ENCODE measurements at regions not wholly inside any gene's neighbourhood (a gene's known extent, or its start where the extent isn't known, plus 50 kb on each side); places are given as distances from the start of the nearest gene placed in this dataset.

GRCh38 chr1:59242370-59242769 is 54.5 kb upstream of the FGGY start:
- no peaks in the 10 kb centered on the region for H3K9me1 ChIP-seq (ENCODE audit: control insufficient read depth, extremely low read depth, insufficient read depth, low read length)
- H3K4me2 ChIP-seq (ENCODE audit: control insufficient read depth, extremely low read depth, insufficient read depth, low read depth, low read length): no peak overlapping the region
- no peaks in the 10 kb centered on the region for H4K20me1 ChIP-seq (ENCODE audit: control insufficient read depth, extremely low read depth, insufficient read depth, low read length)
- no peaks in the 10 kb centered on the region for H3K79me2 ChIP-seq (ENCODE audit: control insufficient read depth, insufficient read depth, low read length)
- FAIRE-seq: no peak
- no peak for TF ChIP-seq EZH2 (IDR thresholded peaks at IDR 0.05; ENCODE audit: low read length)
- no peak for TF ChIP-seq CTCF (optimal IDR thresholded peaks at IDR 0.05 in 1 of 3, IDR thresholded peaks at IDR 0.05 in 1 of 3, conservative IDR thresholded peaks at IDR 0.05 in 1 of 3; ENCODE audit: extremely low read depth in 1 of 3, insufficient read depth in 2 of 3, low read length in 3 of 3)
- dilution Hi-C loops (cut with MboI; ENCODE audit: extremely low pct_ligation_motif_present, low sequenced_read_pairs): no loop called here
- H3K9ac ChIP-seq (ENCODE audit: control insufficient read depth, extremely low read depth, insufficient read depth, low read length): no peak overlapping the region
- no peak overlapping the region for H3K4me3 ChIP-seq (ENCODE audit: control insufficient read depth in 2 of 3, extremely low read depth in 1 of 3, insufficient read depth in 2 of 3, low read depth in 1 of 3, low read length in 3 of 3)
- DNase-seq (ENCODE audit: low read depth, low spot score): no peak
- no peaks in the 10 kb centered on the region for H3K9me3 ChIP-seq (ENCODE audit: control insufficient read depth, low read depth, low read length)
- no peak overlapping the region for H2AFZ ChIP-seq (ENCODE audit: control insufficient read depth, low read length)
- H3K4me1 ChIP-seq (ENCODE audit: control insufficient read depth, extremely low read depth, insufficient read depth, low read length): no peaks in the 10 kb centered on the region
- no peaks in the 10 kb centered on the region for H3K36me3 ChIP-seq (ENCODE audit: control insufficient read depth in 2 of 2, extremely low read depth in 1 of 2, insufficient read depth in 2 of 2, low read length in 2 of 2)
- H3K27me3 ChIP-seq (ENCODE audit: control insufficient read depth, extremely low read depth, insufficient read depth, low read length): no peaks in the 10 kb centered on the region
- H3K27ac ChIP-seq (ENCODE audit: control insufficient read depth, insufficient read depth, low read length): no peak overlapping the region

GRCh38 chr1:59243550-59243949 is 53.3 kb upstream of the FGGY start:
- no peak for FAIRE-seq

More at GRCh38 chr1:59243550-59243949, 53.3 kb upstream of the FGGY start:
- H2AFZ ChIP-seq (ENCODE audit: control insufficient read depth, low read length): no peak overlapping the region
- no peaks in the 10 kb centered on the region for H3K4me1 ChIP-seq (ENCODE audit: control insufficient read depth, extremely low read depth, insufficient read depth, low read length)
- no peaks in the 10 kb centered on the region for H3K79me2 ChIP-seq (ENCODE audit: control insufficient read depth, insufficient read depth, low read length)
- no peak overlapping the region for H3K27ac ChIP-seq (ENCODE audit: control insufficient read depth, insufficient read depth, low read length)
- H3K4me2 ChIP-seq (ENCODE audit: control insufficient read depth, extremely low read depth, insufficient read depth, low read depth, low read length): no peak overlapping the region
- H3K27me3 ChIP-seq (ENCODE audit: control insufficient read depth, extremely low read depth, insufficient read depth, low read length): no peaks in the 10 kb centered on the region
- no peaks in the 10 kb centered on the region for H3K9me1 ChIP-seq (ENCODE audit: control insufficient read depth, extremely low read depth, insufficient read depth, low read length)
- peaks cover 2% of the 10 kb centered on the region for H3K9me3 ChIP-seq (ENCODE audit: control insufficient read depth, low read depth, low read length)
- no peak for TF ChIP-seq EZH2 (IDR thresholded peaks at IDR 0.05; ENCODE audit: low read length)
- TF ChIP-seq CTCF (optimal IDR thresholded peaks at IDR 0.05 in 1 of 3, IDR thresholded peaks at IDR 0.05 in 1 of 3, conservative IDR thresholded peaks at IDR 0.05 in 1 of 3; ENCODE audit: extremely low read depth in 1 of 3, insufficient read depth in 2 of 3, low read length in 3 of 3): no peak
- no peaks in the 10 kb centered on the region for H4K20me1 ChIP-seq (ENCODE audit: control insufficient read depth, extremely low read depth, insufficient read depth, low read length)
- dilution Hi-C loops (cut with MboI; ENCODE audit: extremely low pct_ligation_motif_present, low sequenced_read_pairs): no loop called here
- no peak overlapping the region for H3K9ac ChIP-seq (ENCODE audit: control insufficient read depth, extremely low read depth, insufficient read depth, low read length)
- H3K4me3 ChIP-seq (ENCODE audit: control insufficient read depth in 2 of 3, extremely low read depth in 1 of 3, insufficient read depth in 2 of 3, low read depth in 1 of 3, low read length in 3 of 3): no peak overlapping the region
- DNase-seq (ENCODE audit: low read depth, low spot score): no peak
- no peaks in the 10 kb centered on the region for H3K36me3 ChIP-seq (ENCODE audit: control insufficient read depth in 2 of 2, extremely low read depth in 1 of 2, insufficient read depth in 2 of 2, low read length in 2 of 2)
